Liver (tissue), 8 donors: ENCODE measurements at regions not wholly inside any gene's neighbourhood (a gene's known extent, or its start where the extent isn't known, plus 50 kb on each side); places are given as distances from the start of the nearest gene placed in this dataset.

Experiments used
- DNase-seq: peaks from one replicate; pipeline ENCODE4 v3.0.0-alpha.2; 2017; ENCODE audit warnings: low spot score
- H3K27ac ChIP-seq, 2 donors: one replicate each; pipeline ENCODE4 v1.7.0; 2013; ENCODE audit warnings: inconsistent platforms in 2 of 2, low read length in 2 of 2, control low read depth in 1 of 2, low read depth in 1 of 2, mild to moderate bottlenecking in 1 of 2
- H3K27me3 ChIP-seq, 4 donors: one replicate each; pipeline versions ENCODE4 v1.6.1 to v1.7.0; 2013; ENCODE audit warnings: low read length in 3 of 4, inconsistent platforms in 1 of 4, mild to moderate bottlenecking in 1 of 4, moderate library complexity in 1 of 4; ENCODE audit not compliant: control insufficient read depth in 4 of 4, insufficient read depth in 4 of 4
- H3K36me3 ChIP-seq, 4 donors: one replicate each; pipeline versions ENCODE4 v1.6.1 to v1.7.0; 2013; ENCODE audit warnings: low read length in 3 of 4, mild to moderate bottlenecking in 3 of 4, low read depth in 1 of 4, moderate library complexity in 1 of 4; ENCODE audit not compliant: control insufficient read depth in 4 of 4, insufficient read depth in 3 of 4
- H3K4me1 ChIP-seq, 4 donors: one replicate each; pipeline versions ENCODE4 v1.6.1 to v1.7.0; 2013; ENCODE audit warnings: low read length in 3 of 4, mild to moderate bottlenecking in 3 of 4, moderate library complexity in 1 of 4; ENCODE audit not compliant: control insufficient read depth in 4 of 4, insufficient read depth in 4 of 4
- H3K4me3 ChIP-seq, 3 donors: one replicate each; pipeline versions ENCODE4 v1.6.1 to v1.7.0; 2013; ENCODE audit warnings: low read length in 3 of 3, control low read depth in 1 of 3, low read depth in 1 of 3, mild to moderate bottlenecking in 1 of 3
- H3K9ac ChIP-seq, 2 donors: one replicate each; pipeline ENCODE4 v1.7.0; 2013; ENCODE audit warnings: low read length in 2 of 2, mild to moderate bottlenecking in 2 of 2, moderate library complexity in 2 of 2, control low read depth in 1 of 2, low read depth in 1 of 2
- H3K9me3 ChIP-seq, 4 donors: one replicate each; pipeline versions ENCODE4 v1.6.1 to v1.7.0; 2013; ENCODE audit warnings: low read length in 3 of 4; ENCODE audit not compliant: control insufficient read depth in 4 of 4
- EGR1 ChIP-seq, 2 donors: IDR thresholded peaks; 2 replicates each; pipeline ENCODE4 v1.6.1; 2016 to 2018; ENCODE audit warnings: antibody characterized with exemption in 2 of 2, low read depth in 2 of 2
- FOXA1 ChIP-seq: IDR thresholded peaks from 2 replicates; pipeline ENCODE4 v1.6.1; 2016; ENCODE audit warnings: antibody characterized with exemption
- FOXA2 ChIP-seq: IDR thresholded peaks from 2 replicates; pipeline ENCODE4 v1.6.1; 2016; ENCODE audit warnings: antibody characterized with exemption
- GABPA ChIP-seq, 2 donors: IDR thresholded peaks in 1 of 2; conservative IDR thresholded peaks in 1 of 2; 2 replicates each; pipeline ENCODE4 v1.6.1; 2016; ENCODE audit warnings: antibody characterized with exemption in 2 of 2, mild to moderate bottlenecking in 1 of 2, moderate library complexity in 1 of 2
- HNF4A ChIP-seq, 2 donors: conservative IDR thresholded peaks; 2 replicates each; pipeline ENCODE4 v1.6.1; 2016; ENCODE audit warnings: antibody characterized with exemption in 2 of 2, mild to moderate bottlenecking in 2 of 2
- HNF4G ChIP-seq: IDR thresholded peaks from 2 replicates; pipeline ENCODE4 v1.6.1; 2016; ENCODE audit warnings: antibody characterized with exemption
- JUND ChIP-seq, 2 donors: IDR thresholded peaks; 2 replicates each; pipeline ENCODE4 v1.6.1; 2016; ENCODE audit warnings: antibody characterized with exemption in 2 of 2
- NR2F2 ChIP-seq: IDR thresholded peaks from 2 replicates; pipeline ENCODE4 v1.6.1; 2016; ENCODE audit warnings: antibody characterized with exemption
- RAD21 ChIP-seq, 2 donors: IDR thresholded peaks; 2 replicates each; pipeline ENCODE4 v1.6.1; 2016; ENCODE audit warnings: antibody characterized with exemption in 2 of 2, mild to moderate bottlenecking in 2 of 2
- RXRA ChIP-seq, 2 donors: IDR thresholded peaks; 2 replicates each; pipeline ENCODE4 v1.6.1; 2017 to 2018; ENCODE audit warnings: antibody characterized with exemption in 2 of 2, mild to moderate bottlenecking in 1 of 2
- SP1 ChIP-seq: IDR thresholded peaks from 2 replicates; pipeline ENCODE4 v1.6.1; 2018; ENCODE audit warnings: antibody characterized with exemption, mild to moderate bottlenecking
- TAF1 ChIP-seq: conservative IDR thresholded peaks from 2 replicates; pipeline ENCODE4 v1.6.1; 2016; ENCODE audit warnings: antibody characterized with exemption, mild to moderate bottlenecking
- YY1 ChIP-seq: IDR thresholded peaks from 2 replicates; pipeline ENCODE4 v1.6.1; 2016; ENCODE audit warnings: antibody characterized with exemption, mild to moderate bottlenecking
- WGBS: extraction: QIAGEN DNeasy Blood & Tissue Kit; methylation state at CpG from one replicate; pipeline ENCODE4 v1.1.7; 2013; 5-methylcytosine and 5-hydroxymethylcytosine counted together
- TF ChIP-seq, protein P1 (sequence below): IDR thresholded peaks from 2 replicates; pipeline ENCODE4 v1.6.1; 2016; ENCODE audit warnings: antibody characterized with exemption
- TF ChIP-seq, protein P2 (sequence below): IDR thresholded peaks from 2 replicates; pipeline ENCODE4 v1.6.1; 2016; ENCODE audit warnings: antibody characterized with exemption
- TF ChIP-seq, protein P3 (sequence below): fragments of 150-350 bp; IDR thresholded peaks from 2 replicates; pipeline ENCODE4 v1.5.1; 2017; ENCODE audit warnings: improper control_type of control experiment, low read depth, low read length; ENCODE audit not compliant: missing input control
- TF ChIP-seq, protein P4 (sequence below): IDR thresholded peaks from 2 replicates; pipeline ENCODE4 v1.6.1; 2016; ENCODE audit warnings: antibody characterized with exemption
- TF ChIP-seq, protein P5 (sequence below): IDR thresholded peaks from 2 replicates; pipeline ENCODE4 v1.6.1; 2016; ENCODE audit warnings: antibody characterized with exemption, mild to moderate bottlenecking
- donor health status: healthy.
- donor health status: healthy.
- donor health status: healthy.
- donor health status: healthy.
- donor health status: healthy.

DNA sequence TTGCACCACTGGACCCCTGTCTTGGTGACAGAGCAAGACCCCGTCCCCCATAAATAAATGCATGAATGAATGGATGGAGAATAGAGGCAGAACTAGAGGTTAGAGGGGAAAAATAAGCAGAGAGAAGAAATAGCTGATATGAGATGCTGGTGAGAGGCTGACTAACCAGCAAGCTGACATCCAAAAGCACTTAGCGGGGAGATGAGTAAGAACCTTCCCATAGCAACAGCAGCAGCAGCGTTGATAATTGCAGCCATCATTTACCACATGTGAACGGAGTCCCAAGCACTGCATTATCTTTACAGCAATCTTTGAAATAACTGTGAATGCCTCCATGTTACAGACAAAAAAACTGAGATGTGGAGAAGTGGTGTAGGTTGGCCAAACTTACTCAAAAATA, 777.3 kb upstream of the EEF2KMT start:
- TF ChIP-seq FOXA2 (no peak), HNF4G (no peak), NR2F2 (no peak), HNF4A (conservative IDR thresholded peaks at IDR 0.05) (no peak), TAF1 (no peak), FOXA1 (no peak), JUND (IDR thresholded peaks at IDR 0.05) (no peak), GABPA (IDR thresholded peaks at IDR 0.05 in 1 of 2, conservative IDR thresholded peaks at IDR 0.05 in 1 of 2) (no peak), SP1 (no peak), YY1 (no peak), RAD21 (IDR thresholded peaks at IDR 0.05) (no peak), RXRA (IDR thresholded peaks at IDR 0.05) (no peak), EGR1 (IDR thresholded peaks at IDR 0.05; ENCODE audit: low read depth in 2 of 2) (no peak)
- TF ChIP-seq, protein P1, sequence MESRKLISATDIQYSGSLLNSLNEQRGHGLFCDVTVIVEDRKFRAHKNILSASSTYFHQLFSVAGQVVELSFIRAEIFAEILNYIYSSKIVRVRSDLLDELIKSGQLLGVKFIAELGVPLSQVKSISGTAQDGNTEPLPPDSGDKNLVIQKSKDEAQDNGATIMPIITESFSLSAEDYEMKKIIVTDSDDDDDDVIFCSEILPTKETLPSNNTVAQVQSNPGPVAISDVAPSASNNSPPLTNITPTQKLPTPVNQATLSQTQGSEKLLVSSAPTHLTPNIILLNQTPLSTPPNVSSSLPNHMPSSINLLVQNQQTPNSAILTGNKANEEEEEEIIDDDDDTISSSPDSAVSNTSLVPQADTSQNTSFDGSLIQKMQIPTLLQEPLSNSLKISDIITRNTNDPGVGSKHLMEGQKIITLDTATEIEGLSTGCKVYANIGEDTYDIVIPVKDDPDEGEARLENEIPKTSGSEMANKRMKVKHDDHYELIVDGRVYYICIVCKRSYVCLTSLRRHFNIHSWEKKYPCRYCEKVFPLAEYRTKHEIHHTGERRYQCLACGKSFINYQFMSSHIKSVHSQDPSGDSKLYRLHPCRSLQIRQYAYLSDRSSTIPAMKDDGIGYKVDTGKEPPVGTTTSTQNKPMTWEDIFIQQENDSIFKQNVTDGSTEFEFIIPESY, result no peak
- TF ChIP-seq, protein P2, sequence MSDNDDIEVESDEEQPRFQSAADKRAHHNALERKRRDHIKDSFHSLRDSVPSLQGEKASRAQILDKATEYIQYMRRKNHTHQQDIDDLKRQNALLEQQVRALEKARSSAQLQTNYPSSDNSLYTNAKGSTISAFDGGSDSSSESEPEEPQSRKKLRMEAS, result no peak
- TF ChIP-seq, protein P3, sequence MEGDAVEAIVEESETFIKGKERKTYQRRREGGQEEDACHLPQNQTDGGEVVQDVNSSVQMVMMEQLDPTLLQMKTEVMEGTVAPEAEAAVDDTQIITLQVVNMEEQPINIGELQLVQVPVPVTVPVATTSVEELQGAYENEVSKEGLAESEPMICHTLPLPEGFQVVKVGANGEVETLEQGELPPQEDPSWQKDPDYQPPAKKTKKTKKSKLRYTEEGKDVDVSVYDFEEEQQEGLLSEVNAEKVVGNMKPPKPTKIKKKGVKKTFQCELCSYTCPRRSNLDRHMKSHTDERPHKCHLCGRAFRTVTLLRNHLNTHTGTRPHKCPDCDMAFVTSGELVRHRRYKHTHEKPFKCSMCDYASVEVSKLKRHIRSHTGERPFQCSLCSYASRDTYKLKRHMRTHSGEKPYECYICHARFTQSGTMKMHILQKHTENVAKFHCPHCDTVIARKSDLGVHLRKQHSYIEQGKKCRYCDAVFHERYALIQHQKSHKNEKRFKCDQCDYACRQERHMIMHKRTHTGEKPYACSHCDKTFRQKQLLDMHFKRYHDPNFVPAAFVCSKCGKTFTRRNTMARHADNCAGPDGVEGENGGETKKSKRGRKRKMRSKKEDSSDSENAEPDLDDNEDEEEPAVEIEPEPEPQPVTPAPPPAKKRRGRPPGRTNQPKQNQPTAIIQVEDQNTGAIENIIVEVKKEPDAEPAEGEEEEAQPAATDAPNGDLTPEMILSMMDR, result no peak
- TF ChIP-seq, protein P4, sequence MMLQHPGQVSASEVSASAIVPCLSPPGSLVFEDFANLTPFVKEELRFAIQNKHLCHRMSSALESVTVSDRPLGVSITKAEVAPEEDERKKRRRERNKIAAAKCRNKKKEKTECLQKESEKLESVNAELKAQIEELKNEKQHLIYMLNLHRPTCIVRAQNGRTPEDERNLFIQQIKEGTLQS, result no peak
- TF ChIP-seq, protein P5, sequence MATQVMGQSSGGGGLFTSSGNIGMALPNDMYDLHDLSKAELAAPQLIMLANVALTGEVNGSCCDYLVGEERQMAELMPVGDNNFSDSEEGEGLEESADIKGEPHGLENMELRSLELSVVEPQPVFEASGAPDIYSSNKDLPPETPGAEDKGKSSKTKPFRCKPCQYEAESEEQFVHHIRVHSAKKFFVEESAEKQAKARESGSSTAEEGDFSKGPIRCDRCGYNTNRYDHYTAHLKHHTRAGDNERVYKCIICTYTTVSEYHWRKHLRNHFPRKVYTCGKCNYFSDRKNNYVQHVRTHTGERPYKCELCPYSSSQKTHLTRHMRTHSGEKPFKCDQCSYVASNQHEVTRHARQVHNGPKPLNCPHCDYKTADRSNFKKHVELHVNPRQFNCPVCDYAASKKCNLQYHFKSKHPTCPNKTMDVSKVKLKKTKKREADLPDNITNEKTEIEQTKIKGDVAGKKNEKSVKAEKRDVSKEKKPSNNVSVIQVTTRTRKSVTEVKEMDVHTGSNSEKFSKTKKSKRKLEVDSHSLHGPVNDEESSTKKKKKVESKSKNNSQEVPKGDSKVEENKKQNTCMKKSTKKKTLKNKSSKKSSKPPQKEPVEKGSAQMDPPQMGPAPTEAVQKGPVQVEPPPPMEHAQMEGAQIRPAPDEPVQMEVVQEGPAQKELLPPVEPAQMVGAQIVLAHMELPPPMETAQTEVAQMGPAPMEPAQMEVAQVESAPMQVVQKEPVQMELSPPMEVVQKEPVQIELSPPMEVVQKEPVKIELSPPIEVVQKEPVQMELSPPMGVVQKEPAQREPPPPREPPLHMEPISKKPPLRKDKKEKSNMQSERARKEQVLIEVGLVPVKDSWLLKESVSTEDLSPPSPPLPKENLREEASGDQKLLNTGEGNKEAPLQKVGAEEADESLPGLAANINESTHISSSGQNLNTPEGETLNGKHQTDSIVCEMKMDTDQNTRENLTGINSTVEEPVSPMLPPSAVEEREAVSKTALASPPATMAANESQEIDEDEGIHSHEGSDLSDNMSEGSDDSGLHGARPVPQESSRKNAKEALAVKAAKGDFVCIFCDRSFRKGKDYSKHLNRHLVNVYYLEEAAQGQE, result no peak
- Histone ChIP-seq H3K9ac (no peak overlapping the region), H3K9me3 (no peaks in the 10 kb centered on the region), H3K4me3 (no peak overlapping the region), H3K36me3 (no peaks in the 10 kb centered on the region), H3K27ac (no peak overlapping the region), H3K4me1 (no peaks in the 10 kb centered on the region), H3K27me3 (peaks cover 0 to 2% (median 0%) of the 10 kb centered on the region in 4 donors)
- WGBS, result 76% methylated on average over 4 of the region's 4 CpGs
- DNase-seq, result no peak

DNA sequence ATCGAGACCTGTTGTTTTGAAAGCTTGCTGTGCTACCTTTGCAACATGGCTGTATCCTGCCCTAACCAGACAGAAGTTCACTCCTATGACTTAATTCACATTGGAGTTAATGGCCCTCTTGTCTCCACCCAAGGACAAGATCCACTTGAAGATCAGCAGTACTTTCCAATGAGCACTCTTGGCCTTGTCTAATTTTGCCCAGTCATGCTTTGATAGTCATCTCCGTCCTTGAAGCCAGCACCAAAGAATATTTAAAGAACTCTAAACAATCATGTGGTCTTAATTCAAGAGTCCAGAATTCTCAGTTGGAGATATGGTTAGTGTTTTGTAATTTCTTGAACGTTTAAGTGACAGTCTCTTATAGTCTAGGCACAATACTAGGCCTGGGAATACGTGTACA, 775.6 kb upstream of the EEF2KMT start:
- no peak for TF ChIP-seq EGR1 (IDR thresholded peaks at IDR 0.05; ENCODE audit: low read depth in 2 of 2)
- TF ChIP-seq, protein P1, result no peak
- no peak for TF ChIP-seq GABPA (IDR thresholded peaks at IDR 0.05 in 1 of 2, conservative IDR thresholded peaks at IDR 0.05 in 1 of 2)
- TF ChIP-seq, protein P2, result no peak
- TF ChIP-seq TAF1, result no peak
- no peak for TF ChIP-seq RAD21 (IDR thresholded peaks at IDR 0.05)
- TF ChIP-seq JUND (IDR thresholded peaks at IDR 0.05), result no peak
- TF ChIP-seq, protein P4, result no peak
- TF ChIP-seq, protein P3, result no peak
- TF ChIP-seq HNF4A (conservative IDR thresholded peaks at IDR 0.05), result no peak

More for the DNA sequence above, 775.6 kb upstream of the EEF2KMT start:
- WGBS, result 56% methylated on average over 4 of the region's 4 CpGs
- H3K27ac ChIP-seq, result no peak overlapping the region
- H3K36me3 ChIP-seq, result no peaks in the 10 kb centered on the region
- H3K9ac ChIP-seq, result no peak overlapping the region
- H3K27me3 ChIP-seq, result peaks cover 0 to 2% (median 0%) of the 10 kb centered on the region in 4 donors
- no peaks in the 10 kb centered on the region for H3K4me1 ChIP-seq
- H3K9me3 ChIP-seq, result no peaks in the 10 kb centered on the region
- no peak for DNase-seq
- no peak overlapping the region for H3K4me3 ChIP-seq
